OCI-LY1 (cell line): ENCODE measurements at regions not wholly inside any gene's neighbourhood (a gene's known extent, or its start where the extent isn't known, plus 50 kb on each side); places are given as distances from the start of the nearest gene placed in this dataset.

Experiments
- H2AFZ ChIP-seq: fragments of 200-600 bp; sonication (generic), shearing (Covaris generic); 2 replicates; pipeline ENCODE4 v1.6.0; 2014; ENCODE audit warnings: antibody characterized with exemption, mild to moderate bottlenecking, low read length
- H3F3A ChIP-seq: fragments of 200-600 bp; sonication (generic), shearing (Covaris generic); 2 replicates; pipeline ENCODE4 v1.6.0; 2014; ENCODE audit warnings: mild to moderate bottlenecking, antibody characterized with exemption, low read length, moderate library complexity; ENCODE audit not compliant: insufficient read depth
- H3K27ac ChIP-seq: fragments of 200-600 bp; sonication (generic); 2 replicates; pipeline ENCODE4 v1.5.1; 2014; ENCODE audit warnings: low read length, mixed run types, mild to moderate bottlenecking, low read depth; ENCODE audit not compliant: poor library complexity, severe bottlenecking
- H3K27me3 ChIP-seq: fragments of 200-600 bp; sonication (generic); 2 replicates; pipeline ENCODE4 v1.6.0; 2014; ENCODE audit warnings: antibody characterized with exemption, mild to moderate bottlenecking, low read length, moderate library complexity; ENCODE audit not compliant: insufficient read depth
- H3K36me3 ChIP-seq: fragments of 200-600 bp; sonication (generic); 2 replicates; pipeline ENCODE4 v1.6.1; 2014; ENCODE audit warnings: mild to moderate bottlenecking, antibody characterized with exemption, low read length, moderate library complexity, mixed read lengths; ENCODE audit not compliant: insufficient read depth
- H3K4me1 ChIP-seq: fragments of 200-600 bp; sonication (generic); 2 replicates; pipeline ENCODE4 v1.5.1; 2014; ENCODE audit warnings: mild to moderate bottlenecking, low read length, moderate library complexity; ENCODE audit not compliant: insufficient read depth, severe bottlenecking
- H3K4me2 ChIP-seq: fragments of 200-600 bp; sonication (generic), shearing (Covaris generic); 2 replicates; pipeline ENCODE4 v1.6.1; 2014; ENCODE audit warnings: low read length
- H3K4me3 ChIP-seq: fragments of 200-600 bp; sonication (generic); 2 replicates; pipeline ENCODE4 v1.5.1; 2014; ENCODE audit warnings: low read length, low read depth, mild to moderate bottlenecking, mixed read lengths; ENCODE audit not compliant: poor library complexity, severe bottlenecking
- H3K79me2 ChIP-seq: fragments of 200-600 bp; shearing (Covaris generic); 2 replicates; pipeline ENCODE4 v1.6.1; 2016; ENCODE audit warnings: mixed run types, low read length, mixed read lengths; ENCODE audit not compliant: insufficient read depth
- H3K9ac ChIP-seq: fragments of 200-600 bp; sonication (generic), shearing (Covaris generic); 2 replicates; pipeline ENCODE4 v1.6.1; 2014; ENCODE audit warnings: mild to moderate bottlenecking, low read length, mixed read lengths
- H3K9me2 ChIP-seq: fragments of 200-600 bp; sonication (generic), shearing (Covaris generic); 2 replicates; pipeline ENCODE4 v1.6.1; 2014; ENCODE audit warnings: low read depth, mild to moderate bottlenecking, low read length, mixed read lengths
- H3K9me3 ChIP-seq: fragments of 200-600 bp; shearing (Covaris generic); 2 replicates; pipeline ENCODE4 v1.6.1; 2014; ENCODE audit warnings: low read length, mixed read lengths
- H4K20me1 ChIP-seq: fragments of 200-600 bp; sonication (generic), shearing (Covaris generic); 2 replicates; pipeline ENCODE4 v1.6.0; 2016; ENCODE audit warnings: mild to moderate bottlenecking, low read length; ENCODE audit not compliant: insufficient read depth
- CTCF ChIP-seq: fragments of 200-600 bp; sonication (generic), shearing (Covaris generic); IDR thresholded peaks from 2 replicates; pipeline ENCODE4 v1.5.1; 2017; ENCODE audit warnings: mild to moderate bottlenecking, antibody characterized with exemption, low read length, moderate library complexity, mixed read lengths
- EZH2 ChIP-seq: fragments of 200-600 bp; sonication (generic), shearing (Covaris generic); IDR thresholded peaks from 2 replicates; pipeline ENCODE4 v1.8.0; 2017; ENCODE audit warnings: borderline replicate concordance, mixed run types, mild to moderate bottlenecking, antibody characterized with exemption, low read length, moderate library complexity, mixed read lengths

- TF ChIP-seq EZH2 (no peak), CTCF (no peak)
- Histone ChIP-seq H3K36me3 (no peaks in the 10 kb centered on the region), H3K27me3 (0 out of 2 replicates have a peak, but pooled peaks cover 4% of the 10 kb centered on the region), H3F3A (no peaks in the 10 kb centered on the region), H3K9me2 (no peaks in the 10 kb centered on the region), H2AFZ (no peak overlapping the region), H3K4me1 (no peaks in the 10 kb centered on the region), H3K4me3 (no peak overlapping the region), H3K9me3 (no peaks in the 10 kb centered on the region), H4K20me1 (no peaks in the 10 kb centered on the region), H3K79me2 (no peaks in the 10 kb centered on the region), H3K27ac (no peak overlapping the region), H3K9ac (no peak overlapping the region), H3K4me2 (no peak overlapping the region)
Measured at GRCh38 chr6:169935861-169936260, 184.4 kb downstream of the ERMARD start.

GRCh38 chr6:169935348-169935718, 183.9 kb downstream of the ERMARD start:
- 0 out of 2 replicates have a peak, but pooled peaks cover 4% of the 10 kb centered on the region for H3K27me3 ChIP-seq
- no peak overlapping the region for H3K4me2 ChIP-seq
- H2AFZ ChIP-seq, result no peak overlapping the region
- no peaks in the 10 kb centered on the region for H4K20me1 ChIP-seq
- no peaks in the 10 kb centered on the region for H3K4me1 ChIP-seq
- no peak overlapping the region for H3K9ac ChIP-seq
- H3F3A ChIP-seq, result no peaks in the 10 kb centered on the region
- TF ChIP-seq CTCF (no peak), EZH2 (no peak)
- no peaks in the 10 kb centered on the region for H3K9me3 ChIP-seq
- H3K79me2 ChIP-seq, result no peaks in the 10 kb centered on the region
- no peaks in the 10 kb centered on the region for H3K36me3 ChIP-seq
- H3K4me3 ChIP-seq, result no peak overlapping the region
- H3K27ac ChIP-seq, result no peak overlapping the region
- no peaks in the 10 kb centered on the region for H3K9me2 ChIP-seq

GRCh38 chr6:169934699-169935347, 183.4 kb downstream of the ERMARD start:
- TF ChIP-seq EZH2 (no peak), CTCF (no peak)
- Histone ChIP-seq H3K4me3 (no peak overlapping the region), H3K9me2 (no peaks in the 10 kb centered on the region), H3K27me3 (no peaks in the 10 kb centered on the region), H3K79me2 (no peaks in the 10 kb centered on the region), H2AFZ (no peak overlapping the region), H3K4me1 (no peaks in the 10 kb centered on the region), H3K36me3 (no peaks in the 10 kb centered on the region), H3K9me3 (no peaks in the 10 kb centered on the region), H3F3A (no peaks in the 10 kb centered on the region), H3K9ac (no peak overlapping the region), H4K20me1 (no peaks in the 10 kb centered on the region), H3K4me2 (no peak overlapping the region), H3K27ac (no peak overlapping the region)
